OCI-LY7 (cell line): ENCODE measurements at regions not wholly inside any gene's neighbourhood (a gene's known extent, or its start where the extent isn't known, plus 50 kb on each side); places are given as distances from the start of the nearest gene placed in this dataset.

Source experiments
- BruUV-seq: library from RNA; stranded (reverse); fragments of 400-500 nt; replicated peaks from 2 replicates; lab custom pipeline; 2021; lab: Mats Ljungman, UMichigan
- CTCF ChIA-PET: fragments of 300-600 bp; sonication (Branson Sonifier 250); formaldehyde crosslinking; loops from one replicate; lab custom pipeline; 2022; ENCODE audit warnings: antibody characterized with exemption; ENCODE audit not compliant: unreplicated experiment; lab: Charles Lee
- POLR2A ChIA-PET: fragments of 300-600 bp; sonication (Branson Sonifier 250); formaldehyde crosslinking; loops from one replicate; lab custom pipeline; 2022; ENCODE audit warnings: antibody characterized with exemption; lab: Charles Lee
- DNase-seq: peaks from one replicate; pipeline ENCODE4 v3.0.0-alpha.2; 2015; ENCODE audit warnings: low spot score
- H2AFZ ChIP-seq: fragments of 200-600 bp; sonication (generic), shearing (Covaris generic); 2 replicates; pipeline ENCODE4 v1.6.1; 2014; ENCODE audit warnings: mild to moderate bottlenecking, antibody characterized with exemption, low read length, moderate library complexity
- H3K27ac ChIP-seq: fragments of 200-600 bp; sonication (generic); 2 replicates; pipeline ENCODE4 v1.5.1; 2014; ENCODE audit warnings: mixed run types, low read depth, mild to moderate bottlenecking, moderate library complexity, low read length, inconsistent platforms; ENCODE audit not compliant: poor library complexity, severe bottlenecking
- H3K36me3 ChIP-seq: fragments of 200-600 bp; sonication (generic); 2 replicates; pipeline ENCODE4 v1.6.1; 2014; ENCODE audit warnings: mild to moderate bottlenecking, antibody characterized with exemption, low read length, moderate library complexity, mixed read lengths; ENCODE audit not compliant: insufficient read depth
- H3K4me1 ChIP-seq: fragments of 200-600 bp; sonication (generic); 2 replicates; pipeline ENCODE4 v1.5.1; 2014; ENCODE audit warnings: mild to moderate bottlenecking, low read length; ENCODE audit not compliant: insufficient read depth, poor library complexity, severe bottlenecking
- H3K4me2 ChIP-seq: fragments of 200-600 bp; sonication (generic); 2 replicates; pipeline ENCODE4 v1.6.1; 2014; ENCODE audit warnings: mild to moderate bottlenecking, low read length
- H3K4me3 ChIP-seq: fragments of 200-600 bp; sonication (generic); 2 replicates; pipeline ENCODE4 v1.5.1; 2014; ENCODE audit warnings: mild to moderate bottlenecking, low read depth, low read length; ENCODE audit not compliant: poor library complexity, severe bottlenecking
- H3K79me2 ChIP-seq: fragments of 200-600 bp; sonication (generic); 2 replicates; pipeline ENCODE4 v1.6.1; 2016; ENCODE audit warnings: low read depth, mild to moderate bottlenecking, low read length, moderate library complexity, mixed read lengths; ENCODE audit not compliant: insufficient read depth
- H3K9me2 ChIP-seq: fragments of 200-600 bp; sonication (generic); 2 replicates; pipeline ENCODE4 v1.6.1; 2016; ENCODE audit warnings: mild to moderate bottlenecking, low read length, mixed read lengths; ENCODE audit not compliant: insufficient read depth
- H3K9me3 ChIP-seq: fragments of 200-600 bp; sonication (generic); 2 replicates; pipeline ENCODE4 v1.6.1; 2014; ENCODE audit warnings: mild to moderate bottlenecking, mixed run types, low read length, mixed read lengths
- H4K20me1 ChIP-seq: fragments of 200-600 bp; sonication (generic); 2 replicates; pipeline ENCODE4 v1.6.1; 2014; ENCODE audit warnings: mild to moderate bottlenecking, antibody characterized with exemption, low read length, moderate library complexity, mixed read lengths; ENCODE audit not compliant: insufficient read depth
- CTCF ChIP-seq: fragments of 200-600 bp; sonication (generic); conservative IDR thresholded peaks from 2 replicates; pipeline ENCODE4 v1.5.1; 2014; ENCODE audit warnings: mild to moderate bottlenecking, antibody characterized with exemption, low read length, moderate library complexity, mixed read lengths
- EZH2phosphoT487 ChIP-seq: fragments of 200-600 bp; sonication (generic); IDR thresholded peaks from 2 replicates; pipeline ENCODE4 v1.6.1; 2018; ENCODE audit warnings: low read depth, borderline replicate concordance, mild to moderate bottlenecking, mixed run types, antibody characterized with exemption, low read length, moderate library complexity, mixed read lengths
- intact Hi-C: fragments of 100-400 bp; cut with micrococcal nuclease; formaldehyde crosslinking; loops from one replicate; pipeline ENCODE4 v1.10.0; 2022; ENCODE audit not compliant: unreplicated experiment

- intact Hi-C loops, result no loop called here
- ChIA-PET CTCF (no interaction called here), POLR2A (interaction anchor here (0.6 kb wide), 1 partner anchor 1182 kb away, joined by 4 read pairs; no protein-coding TSS in a partner anchor)
- Histone ChIP-seq H3K9me3 (no peaks in the 10 kb centered on the region), H3K27ac (no peak overlapping the region), H3K9me2 (no peaks in the 10 kb centered on the region), H4K20me1 (no peaks in the 10 kb centered on the region), H3K4me2 (no peak overlapping the region), H3K79me2 (no peaks in the 10 kb centered on the region), H2AFZ (no peak overlapping the region), H3K4me3 (no peak overlapping the region), H3K36me3 (no peaks in the 10 kb centered on the region), H3K4me1 (no peaks in the 10 kb centered on the region)
- DNase-seq, result no peak
- no peak for TF ChIP-seq EZH2phosphoT487
- TF ChIP-seq CTCF, result no peak
- no TSS peak for BruUV-seq
Observed at GRCh38 chr7:125399408-125399807, 469.8 kb upstream of the POT1 start.

GRCh38 chr7:125396466-125397151 is 467.0 kb upstream of the POT1 start:
- no peak overlapping the region for H3K27ac ChIP-seq
- BruUV-seq, result no TSS peak
- H3K9me3 ChIP-seq, result no peaks in the 10 kb centered on the region
- no peaks in the 10 kb centered on the region for H3K79me2 ChIP-seq
- intact Hi-C loops, result no loop called here
- no peaks in the 10 kb centered on the region for H3K36me3 ChIP-seq
- H2AFZ ChIP-seq, result no peak overlapping the region
- no peak overlapping the region for H3K4me2 ChIP-seq
- ChIA-PET CTCF (no interaction called here), POLR2A (interaction anchor here (0.6 kb wide), 1 partner anchor 54 kb away, joined by 3 read pairs; no protein-coding TSS in a partner anchor)
- no peaks in the 10 kb centered on the region for H4K20me1 ChIP-seq
- no peaks in the 10 kb centered on the region for H3K9me2 ChIP-seq
- H3K4me3 ChIP-seq, result no peak overlapping the region
- no peaks in the 10 kb centered on the region for H3K4me1 ChIP-seq
- no peak for TF ChIP-seq CTCF
- TF ChIP-seq EZH2phosphoT487, result no peak
- DNase-seq, result no peak

GRCh38 chr7:125391921-125392320 is 462.3 kb upstream of the POT1 start:
- Histone ChIP-seq H3K36me3 (no peaks in the 10 kb centered on the region), H3K9me2 (no peaks in the 10 kb centered on the region), H3K4me3 (no peak overlapping the region), H2AFZ (no peak overlapping the region), H3K27ac (no peak overlapping the region), H3K9me3 (no peaks in the 10 kb centered on the region), H3K79me2 (no peaks in the 10 kb centered on the region), H3K4me1 (no peaks in the 10 kb centered on the region), H3K4me2 (no peak overlapping the region), H4K20me1 (no peaks in the 10 kb centered on the region)
- POLR2A ChIA-PET, result interaction anchor here (1.0 kb wide), 1 partner anchor 21 kb away, joined by 3 read pairs; no protein-coding TSS in a partner anchor
- intact Hi-C loops, result no loop called here
- CTCF ChIA-PET, result no interaction called here
- BruUV-seq, result no TSS peak
- no peak for DNase-seq
- no peak for TF ChIP-seq EZH2phosphoT487
- no peak for TF ChIP-seq CTCF
